ENCODE measurements at regions not wholly inside any gene's neighbourhood (a gene's known extent, or its start where the extent isn't known, plus 50 kb on each side); places are given as distances from the start of the nearest gene placed in this dataset.
"Not testable (repeated sequence)": the region's sequence is repeated elsewhere in the genome, so short reads cannot be mapped to it uniquely, and the experiment has no call there.

DNA sequence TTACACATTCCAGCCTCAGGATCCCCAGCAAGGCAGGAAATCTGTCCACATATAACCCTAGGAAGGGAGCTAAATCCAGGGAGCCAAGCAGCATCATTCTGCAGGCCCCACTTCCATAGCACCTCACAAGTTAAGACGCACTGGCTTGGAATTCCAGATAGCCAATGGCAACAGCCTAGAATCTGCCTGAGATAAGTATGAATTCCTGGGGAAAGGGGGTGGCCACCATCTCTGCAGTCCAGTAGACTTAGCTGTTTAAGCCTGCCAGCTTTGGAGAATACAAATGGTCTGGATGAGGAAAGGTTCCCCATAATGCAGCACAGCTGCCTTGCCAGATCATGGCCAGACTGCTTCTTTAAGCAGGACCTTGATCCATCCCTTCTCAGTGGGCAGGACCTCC lies 179.4 kb upstream of the PRSS1 start:
- DNase-seq (ENCODE audit: low read depth), result no peak

DNA sequence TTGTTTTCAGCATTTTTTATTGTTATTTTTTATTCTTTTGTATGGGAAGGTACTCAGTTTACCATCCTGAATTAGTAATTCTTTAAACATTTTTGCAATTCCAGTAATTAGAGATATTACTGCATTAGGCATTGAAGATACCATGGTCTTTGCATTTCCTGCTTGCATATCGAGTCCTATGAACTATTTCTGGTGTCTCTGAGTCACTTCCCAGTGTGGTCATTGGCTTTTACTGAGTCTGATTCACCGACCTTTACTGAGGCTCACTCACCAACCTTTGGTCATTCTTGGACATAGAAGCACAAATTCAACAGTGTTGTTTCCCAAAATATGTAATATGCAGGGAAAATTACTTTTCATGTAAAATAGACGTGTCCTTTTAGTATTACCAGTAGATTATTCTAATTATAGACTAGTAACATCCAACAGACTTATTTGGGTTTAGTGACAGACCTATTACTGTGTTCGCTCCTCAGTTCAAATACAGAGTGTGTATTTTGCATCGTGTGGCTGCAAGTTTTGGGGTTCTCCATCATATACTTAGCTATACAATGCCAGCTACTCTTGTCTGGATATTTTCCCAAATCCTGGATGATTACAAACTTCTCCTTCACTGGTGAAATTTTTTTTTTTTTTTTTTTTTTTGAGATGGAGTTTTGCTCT lies 180.7 kb upstream of the PRSS1 start:
- DNase-seq (ENCODE audit: low read depth), result peak; percentile 88

DNA sequence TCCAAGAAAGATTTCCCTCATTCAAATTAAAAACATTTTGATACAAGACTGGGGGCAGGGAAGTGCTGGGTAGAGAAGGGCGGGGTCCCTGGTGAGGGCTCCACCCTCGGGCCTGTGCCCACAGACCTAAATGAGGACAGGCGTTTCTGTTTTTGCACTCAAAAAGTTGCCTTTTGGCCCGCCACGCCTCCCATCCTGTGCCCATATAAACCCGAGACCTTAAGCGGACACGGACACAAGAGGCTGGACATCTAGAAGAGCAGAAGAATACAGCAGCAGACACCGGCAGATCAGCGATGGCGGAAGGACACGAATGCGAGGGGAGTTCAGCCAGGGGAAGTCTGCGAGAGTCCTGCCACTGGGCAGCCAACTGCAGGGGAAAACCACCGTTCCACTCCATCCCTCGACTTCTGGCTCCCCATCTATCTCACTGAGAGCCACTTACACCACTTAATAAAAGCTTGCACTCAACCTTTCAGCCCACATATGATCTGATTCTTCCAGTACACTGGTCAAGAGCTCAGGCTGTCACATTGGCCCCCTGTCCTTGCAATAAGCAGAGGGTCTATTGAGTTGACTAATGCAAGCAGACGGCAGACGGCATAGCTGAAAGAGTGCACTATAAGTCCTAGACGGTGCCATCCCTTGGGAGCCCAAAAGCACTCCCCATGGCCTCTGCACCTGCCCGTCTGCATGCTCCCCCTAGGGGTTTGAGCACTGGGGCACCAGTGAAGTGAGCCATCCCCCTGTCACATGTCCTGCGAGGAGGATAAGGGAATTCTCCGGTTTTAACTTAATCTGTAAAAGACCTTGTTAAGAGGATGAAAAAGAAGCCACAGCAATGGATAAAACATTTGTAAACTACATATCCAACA lies 181.8 kb upstream of the PRSS1 start:
- no peak for DNase-seq (ENCODE audit: low read depth)

DNA sequence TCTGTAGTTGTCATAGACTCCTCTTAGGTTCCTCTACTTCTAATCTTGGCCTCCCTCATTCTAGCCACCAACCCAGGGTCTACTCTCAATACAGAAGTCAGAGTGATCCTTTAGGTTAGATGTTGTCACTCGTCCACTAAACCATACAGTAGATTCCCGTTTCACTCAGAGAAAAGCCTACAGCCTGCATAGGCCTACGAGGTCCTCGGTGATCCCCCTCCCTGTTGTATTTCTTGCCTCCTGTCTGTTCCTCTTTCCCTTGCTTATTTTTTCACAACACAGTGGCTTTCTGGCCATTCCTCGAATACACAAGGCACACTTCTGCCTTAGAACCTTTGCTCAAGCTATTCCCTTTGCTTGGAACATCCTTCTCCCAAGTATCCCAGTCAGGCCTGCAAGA lies 183.0 kb upstream of the PRSS1 start:
- DNase-seq (ENCODE audit: low read depth), result no peak

DNA sequence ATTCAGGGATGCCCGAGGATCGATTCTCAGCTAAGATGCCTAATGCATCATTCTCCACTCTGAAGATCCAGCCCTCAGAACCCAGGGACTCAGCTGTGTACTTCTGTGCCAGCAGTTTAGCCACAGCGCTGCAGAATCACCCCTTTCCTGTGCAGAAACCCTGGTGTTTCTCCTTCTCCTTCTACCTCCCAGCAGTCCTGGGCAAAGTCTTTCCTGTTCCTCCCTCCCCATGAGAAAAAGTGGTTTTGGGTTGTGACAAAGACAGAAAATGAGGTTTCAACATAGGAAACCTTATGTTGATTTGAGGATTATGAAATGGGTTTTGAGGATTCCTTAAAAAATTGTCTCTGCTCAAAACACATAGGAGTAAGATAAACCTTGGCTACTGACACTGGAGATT lies 185.1 kb upstream of the PRSS1 start:
- not testable (repeated sequence) for DNase-seq (ENCODE audit: low read depth)

GRCh38 chr7:142563470-142563869 lies 185.8 kb upstream of the PRSS1 start:
- peak; percentile 28 for DNase-seq (ENCODE audit: low read depth)

GRCh38 chr7:142562688-142563087 lies 186.6 kb upstream of the PRSS1 start:
- DNase-seq (ENCODE audit: low read depth), result no peak

GRCh38 chr7:142561396-142561795 lies 187.9 kb upstream of the PRSS1 start:
- DNase-seq (ENCODE audit: low read depth), result not testable (repeated sequence)

DNA sequence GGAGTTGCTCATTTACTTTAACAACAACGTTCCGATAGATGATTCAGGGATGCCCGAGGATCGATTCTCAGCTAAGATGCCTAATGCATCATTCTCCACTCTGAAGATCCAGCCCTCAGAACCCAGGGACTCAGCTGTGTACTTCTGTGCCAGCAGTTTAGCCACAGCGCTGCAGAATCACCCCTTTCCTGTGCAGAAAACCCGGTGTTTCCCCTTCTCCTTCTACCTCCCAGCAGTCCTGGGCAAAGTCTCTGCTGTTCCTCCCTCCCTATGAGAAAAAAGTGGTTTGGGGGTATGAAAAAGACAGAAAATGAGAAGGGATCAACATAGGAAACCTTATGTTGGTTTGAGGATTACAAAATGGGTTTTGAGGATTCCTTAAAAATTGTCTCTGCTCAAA lies 188.5 kb upstream of the PRSS1 start:
- not testable (repeated sequence) for DNase-seq (ENCODE audit: low read depth)

GRCh38 chr7:142560166-142560565 lies 189.1 kb upstream of the PRSS1 start:
- DNase-seq (ENCODE audit: low read depth), result no peak

GRCh38 chr7:142557971-142558582 lies 191.2 kb upstream of the PRSS1 start:
- DNase-seq (ENCODE audit: low read depth), result peak; percentile 74

- DNase-seq (ENCODE audit: low read depth), result peak; percentile 98
Measured at GRCh38 chr7:142556740-142557139, 192.5 kb upstream of the PRSS1 start.

GRCh38 chr7:142554560-142555532 lies 194.4 kb upstream of the PRSS1 start:
- no peak for DNase-seq (ENCODE audit: low read depth)

DNA sequence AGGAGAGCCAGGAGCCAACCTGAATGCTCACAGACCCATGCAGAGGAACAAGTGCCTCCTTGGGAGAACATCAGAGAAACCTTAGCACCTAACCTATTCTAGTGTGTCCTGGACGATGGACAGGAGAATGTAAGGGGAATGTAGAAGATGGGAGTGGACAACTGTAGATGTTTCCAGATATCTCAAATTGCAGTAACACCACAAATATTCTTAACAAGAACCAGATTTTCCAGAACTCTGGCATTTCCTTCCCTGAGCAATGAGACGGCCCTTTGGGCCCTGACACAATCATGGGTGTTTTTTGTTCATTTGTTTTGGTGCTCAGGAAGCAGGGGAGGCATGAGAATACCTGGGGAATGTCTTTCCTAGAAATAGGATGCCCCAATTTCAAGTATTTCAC lies 196.1 kb upstream of the PRSS1 start:
- DNase-seq (ENCODE audit: low read depth), result no peak

- no peak for DNase-seq (ENCODE audit: low read depth)
Measured at GRCh38 chr7:142548978-142549377, 200.3 kb upstream of the PRSS1 start.

- no peak for DNase-seq (ENCODE audit: low read depth)
Measured at GRCh38 chr7:142546452-142546851, 202.8 kb upstream of the PRSS1 start.

DNA sequence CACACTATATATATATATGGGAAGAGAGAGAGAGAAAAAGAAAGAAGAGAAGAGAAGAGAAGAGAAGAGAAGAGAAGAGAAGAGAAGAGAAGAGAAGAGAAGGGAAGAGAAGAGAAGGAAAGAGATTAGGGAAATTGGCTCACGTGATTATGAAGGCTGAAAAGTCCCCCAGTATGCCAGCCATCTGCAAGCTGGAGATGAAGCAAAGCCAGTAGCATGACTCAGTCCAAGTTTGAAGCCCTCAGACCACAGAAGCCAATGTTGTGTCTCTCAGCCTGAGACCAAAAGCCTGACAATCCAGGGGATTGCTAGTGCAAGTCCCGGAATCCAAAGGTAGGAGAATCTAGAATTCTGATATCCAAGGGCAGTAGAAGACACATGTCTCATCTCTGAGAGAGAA lies 206.3 kb upstream of the PRSS1 start:
- DNase-seq (ENCODE audit: low read depth), result peak; percentile 81

DNA sequence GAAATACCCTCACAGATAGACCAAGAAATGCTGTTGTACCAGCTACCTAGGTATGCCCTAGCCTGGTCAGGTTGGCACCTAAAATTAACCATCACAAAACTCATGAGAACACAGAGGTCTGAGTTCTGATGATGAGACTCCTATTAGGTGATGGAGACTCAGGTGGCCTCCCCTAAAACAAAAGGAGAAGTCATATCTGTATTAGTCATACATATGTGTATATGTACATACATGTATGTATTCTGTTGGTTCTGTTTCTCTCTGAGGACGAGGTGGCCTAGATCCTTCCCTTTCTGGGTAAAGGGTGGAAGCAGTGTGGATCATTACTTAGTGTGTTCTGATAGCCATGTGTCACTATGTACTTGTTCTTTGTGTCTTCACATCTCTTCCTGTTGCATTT lies 207.2 kb upstream of the PRSS1 start:
- DNase-seq (ENCODE audit: low read depth), result no peak

DNA sequence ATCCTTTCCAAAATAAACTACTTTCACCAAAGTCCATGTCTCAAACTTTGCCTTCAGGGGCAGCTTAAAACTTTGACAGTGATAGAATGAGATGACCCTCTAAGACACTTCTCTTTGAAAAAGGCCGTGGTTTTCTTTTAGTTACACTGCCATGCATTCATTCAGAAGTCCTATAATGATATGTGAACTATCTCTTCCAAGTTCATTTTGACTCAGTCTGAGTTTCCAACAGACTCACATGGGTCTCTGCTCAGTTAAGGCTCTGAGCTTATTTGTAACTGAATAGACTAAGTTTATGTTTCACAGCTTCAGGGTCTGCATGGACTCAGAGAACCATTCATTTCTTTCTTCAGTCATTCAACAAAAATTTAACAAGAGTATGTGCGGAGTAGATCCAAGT lies 208.9 kb upstream of the PRSS1 start:
- no peak for DNase-seq (ENCODE audit: low read depth)

- DNase-seq (ENCODE audit: low read depth), result peak; percentile 79
Measured at GRCh38 chr7:142539901-142540300, 209.4 kb upstream of the PRSS1 start.

GRCh38 chr7:142537760-142538159 lies 211.5 kb upstream of the PRSS1 start:
- DNase-seq (ENCODE audit: low read depth), result no peak

Data from HT1080 (cell line).